ENCODE measurements at regions not wholly inside any gene's neighbourhood (a gene's known extent, or its start where the extent isn't known, plus 50 kb on each side); places are given as distances from the start of the nearest gene placed in this dataset.

- no peak for DNase-seq
These were observed 61.8 kb upstream of the ETS2 start for GRCh38 chr21:38743772-38744529.

- DNase-seq, result no peak
These were observed 60.9 kb upstream of the ETS2 start for GRCh38 chr21:38744861-38745260.

GRCh38 chr21:38747810-38748209 lies 57.9 kb upstream of the ETS2 start:
- DNase-seq, result no peak

GRCh38 chr21:38751379-38752050 lies 54.2 kb upstream of the ETS2 start:
- DNase-seq, result peak; percentile 68

- DNase-seq, result no peak
These were observed 53.7 kb upstream of the ETS2 start for GRCh38 chr21:38752051-38752505.

GRCh38 chr21:38753114-38753513 lies 52.6 kb upstream of the ETS2 start:
- no peak for DNase-seq

- DNase-seq, result no peak
These were observed 52.2 kb upstream of the ETS2 start for GRCh38 chr21:38753557-38753971.
